Testis (tissue), 2 donors: ENCODE measurements at regions not wholly inside any gene's neighbourhood (a gene's known extent, or its start where the extent isn't known, plus 50 kb on each side); places are given as distances from the start of the nearest gene placed in this dataset.

Experiments
- CTCF ChIP-seq, 3 experiments: fragments of 450-650 bp in 2 of 3; fragments of 200-600 bp in 1 of 3; sonication (generic) in 1 of 3; IDR thresholded peaks; one replicate each; pipeline ENCODE4 v1.5.1; 2016 to 2019; ENCODE audit warnings: antibody characterized with exemption in 3 of 3, mild to moderate bottlenecking in 2 of 3, moderate library complexity in 1 of 3
- POLR2A ChIP-seq: fragments of 450-650 bp; IDR thresholded peaks from one replicate; pipeline ENCODE4 v1.6.1; 2017; ENCODE audit warnings: antibody characterized with exemption, mild to moderate bottlenecking, moderate library complexity

- TF ChIP-seq CTCF (IDR thresholded peaks at IDR 0.05) (no peak), POLR2A (no peak)
Observed at GRCh38 chr1:18568489-18568888, 62.2 kb upstream of the PAX7 start.
